ENCODE measurements at regions not wholly inside any gene's neighbourhood (a gene's known extent, or its start where the extent isn't known, plus 50 kb on each side); places are given as distances from the start of the nearest gene placed in this dataset.

DNA sequence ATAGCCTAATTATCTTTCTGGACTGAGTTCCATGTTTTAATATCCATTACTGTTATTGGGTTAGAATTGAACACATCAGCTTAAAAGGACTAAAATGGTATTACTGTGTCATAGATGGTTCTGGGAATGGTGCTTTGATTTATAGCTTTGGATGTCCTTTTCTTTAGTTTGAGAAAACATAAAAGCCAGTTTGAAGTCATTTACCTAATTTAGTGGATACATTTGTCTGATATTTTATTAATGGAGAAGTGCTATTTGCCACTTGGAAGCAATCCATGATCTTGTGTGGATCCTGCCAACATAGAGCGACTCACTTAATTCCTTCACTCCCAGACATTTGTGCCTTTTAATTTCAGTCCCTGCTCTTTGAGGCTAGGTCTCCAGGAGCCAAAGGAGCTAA is 212.4 kb upstream of the PACRGL start:
- Histone ChIP-seq H3K36me3 (ENCODE audit: control insufficient read depth in 5 of 5, insufficient read depth in 5 of 5, low read length in 5 of 5) (no peaks in the 10 kb centered on the region), H3K9me3 (ENCODE audit: control insufficient read depth in 5 of 5, low read length in 5 of 5) (no peaks in the 10 kb centered on the region), H3K4me1 (ENCODE audit: control insufficient read depth in 5 of 5, insufficient read depth in 5 of 5, low read length in 5 of 5) (no peaks in the 10 kb centered on the region), H3K27me3 (ENCODE audit: control insufficient read depth in 5 of 5, insufficient read depth in 4 of 5, low read length in 5 of 5) (no peaks in the 10 kb centered on the region), H3K27ac (ENCODE audit: low read depth, low read length) (no peak overlapping the region), H3K4me3 (ENCODE audit: low read depth in 1 of 5, low read length in 5 of 5) (no peak overlapping the region), H3K9ac (ENCODE audit: low read length in 5 of 5) (no peak overlapping the region)

DNA sequence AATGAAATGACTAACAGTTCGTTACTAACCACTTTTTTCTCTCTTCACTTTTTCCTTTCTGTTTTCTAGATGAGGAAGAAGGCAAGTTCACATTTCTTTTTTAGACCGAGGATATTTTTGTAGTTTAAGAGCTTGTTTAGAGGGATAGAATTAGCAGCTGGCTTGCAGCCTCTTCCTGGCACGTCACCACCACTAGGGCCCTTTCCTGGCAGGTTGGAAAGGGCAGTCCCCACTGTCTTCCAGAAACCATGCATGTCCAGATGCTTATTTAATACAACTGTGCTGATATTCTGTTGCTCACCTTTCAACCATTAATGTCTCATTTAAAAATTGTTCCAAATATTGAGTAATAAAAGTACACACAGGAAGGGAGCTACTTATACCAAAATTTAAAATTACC is 209.5 kb upstream of the PACRGL start:
- no peaks in the 10 kb centered on the region for H3K36me3 ChIP-seq (ENCODE audit: control insufficient read depth in 5 of 5, insufficient read depth in 5 of 5, low read length in 5 of 5)
- no peak overlapping the region for H3K4me3 ChIP-seq (ENCODE audit: low read depth in 1 of 5, low read length in 5 of 5)
- no peaks in the 10 kb centered on the region for H3K9me3 ChIP-seq (ENCODE audit: control insufficient read depth in 5 of 5, low read length in 5 of 5)
- no peak overlapping the region for H3K9ac ChIP-seq (ENCODE audit: low read length in 5 of 5)
- no peak overlapping the region for H3K27ac ChIP-seq (ENCODE audit: low read depth, low read length)
- no peaks in the 10 kb centered on the region for H3K4me1 ChIP-seq (ENCODE audit: control insufficient read depth in 5 of 5, insufficient read depth in 5 of 5, low read length in 5 of 5)
- no peaks in the 10 kb centered on the region for H3K27me3 ChIP-seq (ENCODE audit: control insufficient read depth in 5 of 5, insufficient read depth in 4 of 5, low read length in 5 of 5)

DNA sequence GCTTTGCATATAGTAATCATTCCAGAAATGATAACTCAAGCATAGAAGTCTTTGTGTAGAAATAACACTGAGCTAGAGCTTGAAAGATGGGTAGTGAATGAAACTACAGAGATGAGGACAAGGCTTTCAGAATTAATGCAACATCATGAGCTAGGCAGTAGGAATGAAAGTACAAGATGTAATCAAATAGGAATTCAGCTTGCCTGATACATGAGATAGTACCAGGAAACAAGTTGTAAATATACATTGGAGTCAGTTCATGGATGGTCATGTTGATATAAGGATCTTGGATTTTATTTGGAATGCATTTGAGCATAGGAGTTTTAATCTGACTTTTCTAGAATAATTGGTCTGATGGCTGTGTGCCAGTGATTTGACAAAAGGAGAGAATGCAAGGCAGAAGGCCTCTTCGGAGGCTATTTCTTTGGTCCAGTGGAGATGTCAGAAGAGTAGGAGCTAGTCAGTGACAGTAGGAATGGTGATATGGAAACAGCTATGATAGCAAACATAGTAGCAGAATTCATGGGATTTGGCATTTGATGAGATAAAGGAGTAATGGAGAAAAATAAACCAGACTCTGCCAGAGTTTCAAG is 206.4 kb upstream of the PACRGL start:
- Histone ChIP-seq H3K27me3 (ENCODE audit: control insufficient read depth in 5 of 5, insufficient read depth in 4 of 5, low read length in 5 of 5) (no peaks in the 10 kb centered on the region), H3K4me3 (ENCODE audit: low read depth in 1 of 5, low read length in 5 of 5) (no peak overlapping the region), H3K36me3 (ENCODE audit: control insufficient read depth in 5 of 5, insufficient read depth in 5 of 5, low read length in 5 of 5) (no peaks in the 10 kb centered on the region), H3K9ac (ENCODE audit: low read length in 5 of 5) (no peak overlapping the region), H3K9me3 (ENCODE audit: control insufficient read depth in 5 of 5, low read length in 5 of 5) (no peaks in the 10 kb centered on the region), H3K27ac (ENCODE audit: low read depth, low read length) (no peak overlapping the region), H3K4me1 (ENCODE audit: control insufficient read depth in 5 of 5, insufficient read depth in 5 of 5, low read length in 5 of 5) (no peaks in the 10 kb centered on the region)

DNA sequence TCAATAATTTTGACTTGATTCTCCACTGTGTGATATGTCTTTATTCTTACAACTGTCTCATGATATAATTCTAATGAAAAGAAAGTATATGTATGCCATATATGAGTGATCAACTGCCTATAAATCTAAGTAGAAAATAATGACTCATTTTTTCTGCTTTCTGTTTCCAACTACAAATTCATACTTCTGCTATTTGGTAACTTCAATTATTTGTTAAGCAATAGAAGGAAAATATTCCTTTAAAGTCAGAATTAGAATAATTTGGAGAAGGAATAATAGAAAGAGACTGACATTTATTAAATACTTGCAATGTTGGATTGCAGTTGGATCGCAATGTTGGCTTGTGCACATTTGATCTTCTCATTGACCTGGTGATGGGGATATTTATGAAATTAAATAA is 204.2 kb upstream of the PACRGL start:
- H3K27ac ChIP-seq (ENCODE audit: low read depth, low read length): no peak overlapping the region
- H3K4me1 ChIP-seq (ENCODE audit: control insufficient read depth in 5 of 5, insufficient read depth in 5 of 5, low read length in 5 of 5): no peaks in the 10 kb centered on the region
- no peak overlapping the region for H3K9ac ChIP-seq (ENCODE audit: low read length in 5 of 5)
- H3K27me3 ChIP-seq (ENCODE audit: control insufficient read depth in 5 of 5, insufficient read depth in 4 of 5, low read length in 5 of 5): no peaks in the 10 kb centered on the region
- H3K4me3 ChIP-seq (ENCODE audit: low read depth in 1 of 5, low read length in 5 of 5): no peak overlapping the region
- no peaks in the 10 kb centered on the region for H3K9me3 ChIP-seq (ENCODE audit: control insufficient read depth in 5 of 5, low read length in 5 of 5)
- no peaks in the 10 kb centered on the region for H3K36me3 ChIP-seq (ENCODE audit: control insufficient read depth in 5 of 5, insufficient read depth in 5 of 5, low read length in 5 of 5)

DNA sequence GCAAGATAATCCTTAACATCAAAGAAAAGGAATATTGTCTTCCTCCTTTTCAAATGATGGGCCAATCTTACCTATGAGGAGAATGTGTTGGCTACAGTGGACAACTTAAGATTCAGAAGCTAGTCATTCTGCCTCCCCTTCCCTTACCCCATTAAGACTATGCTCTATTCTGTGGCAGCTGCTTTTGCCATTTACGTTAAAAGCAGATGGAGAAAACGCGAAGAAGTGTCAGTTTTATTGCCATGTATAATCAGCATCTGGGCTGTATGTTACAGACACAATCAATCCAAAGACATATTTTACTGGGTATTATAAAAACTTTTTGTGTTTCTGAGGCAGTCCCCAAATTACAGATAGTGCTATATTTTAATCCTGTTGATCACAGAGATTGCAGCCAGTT is 196.1 kb upstream of the PACRGL start:
- no peaks in the 10 kb centered on the region for H3K27me3 ChIP-seq (ENCODE audit: control insufficient read depth in 5 of 5, insufficient read depth in 4 of 5, low read length in 5 of 5)
- no peaks in the 10 kb centered on the region for H3K4me1 ChIP-seq (ENCODE audit: control insufficient read depth in 5 of 5, insufficient read depth in 5 of 5, low read length in 5 of 5)
- H3K9me3 ChIP-seq (ENCODE audit: control insufficient read depth in 5 of 5, low read length in 5 of 5): no peaks in the 10 kb centered on the region
- H3K9ac ChIP-seq (ENCODE audit: low read length in 5 of 5): no peak overlapping the region
- H3K36me3 ChIP-seq (ENCODE audit: control insufficient read depth in 5 of 5, insufficient read depth in 5 of 5, low read length in 5 of 5): no peaks in the 10 kb centered on the region
- no peak overlapping the region for H3K27ac ChIP-seq (ENCODE audit: low read depth, low read length)
- no peak overlapping the region for H3K4me3 ChIP-seq (ENCODE audit: low read depth in 1 of 5, low read length in 5 of 5)

DNA sequence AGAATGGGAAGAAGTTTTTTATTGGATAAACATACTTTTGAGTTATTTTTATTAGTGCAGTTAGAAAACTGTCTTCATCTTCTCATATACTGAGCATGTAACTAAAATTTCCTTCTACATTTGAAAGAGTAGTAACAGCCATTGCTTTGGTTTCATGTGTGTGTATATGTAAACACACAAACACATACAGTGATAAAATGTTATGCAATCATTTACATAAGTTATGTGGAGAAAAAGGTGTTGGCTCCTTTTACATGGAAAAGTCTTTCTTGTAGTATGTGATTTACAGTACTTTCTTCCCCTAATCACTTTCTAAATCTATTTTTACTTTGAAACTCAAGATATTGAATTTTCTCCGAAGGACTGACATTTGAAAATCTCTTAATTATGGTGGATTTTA is 194.3 kb upstream of the PACRGL start:
- Histone ChIP-seq H3K9me3 (ENCODE audit: control insufficient read depth in 5 of 5, low read length in 5 of 5) (no peaks in the 10 kb centered on the region), H3K4me3 (ENCODE audit: low read depth in 1 of 5, low read length in 5 of 5) (no peak overlapping the region), H3K27ac (ENCODE audit: low read depth, low read length) (no peak overlapping the region), H3K36me3 (ENCODE audit: control insufficient read depth in 5 of 5, insufficient read depth in 5 of 5, low read length in 5 of 5) (no peaks in the 10 kb centered on the region), H3K9ac (ENCODE audit: low read length in 5 of 5) (no peak overlapping the region), H3K27me3 (ENCODE audit: control insufficient read depth in 5 of 5, insufficient read depth in 4 of 5, low read length in 5 of 5) (no peaks in the 10 kb centered on the region), H3K4me1 (ENCODE audit: control insufficient read depth in 5 of 5, insufficient read depth in 5 of 5, low read length in 5 of 5) (no peaks in the 10 kb centered on the region)

DNA sequence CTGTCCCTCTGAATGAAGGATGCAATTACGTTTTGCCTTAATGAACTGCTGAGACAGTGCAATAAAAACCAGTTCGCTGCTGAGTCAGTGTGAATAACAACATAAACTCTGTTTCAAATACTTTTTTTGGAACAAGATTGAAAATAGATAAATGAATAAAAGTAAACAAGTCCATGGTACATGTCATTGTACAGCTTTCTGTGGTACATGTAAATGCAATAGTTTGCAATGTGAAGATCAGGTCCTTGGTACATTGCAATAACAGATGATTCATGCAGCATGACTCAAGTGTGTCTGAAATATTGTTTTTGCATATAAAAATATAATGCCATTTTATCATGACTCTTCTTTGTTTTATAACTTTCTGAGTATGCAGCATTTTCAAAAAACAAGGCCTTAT is 193.4 kb upstream of the PACRGL start:
- Histone ChIP-seq H3K4me1 (ENCODE audit: control insufficient read depth in 5 of 5, insufficient read depth in 5 of 5, low read length in 5 of 5) (no peaks in the 10 kb centered on the region), H3K36me3 (ENCODE audit: control insufficient read depth in 5 of 5, insufficient read depth in 5 of 5, low read length in 5 of 5) (no peaks in the 10 kb centered on the region), H3K4me3 (ENCODE audit: low read depth in 1 of 5, low read length in 5 of 5) (no peak overlapping the region), H3K9ac (ENCODE audit: low read length in 5 of 5) (no peak overlapping the region), H3K27ac (ENCODE audit: low read depth, low read length) (no peak overlapping the region), H3K9me3 (ENCODE audit: control insufficient read depth in 5 of 5, low read length in 5 of 5) (no peaks in the 10 kb centered on the region), H3K27me3 (ENCODE audit: control insufficient read depth in 5 of 5, insufficient read depth in 4 of 5, low read length in 5 of 5) (no peaks in the 10 kb centered on the region)

DNA sequence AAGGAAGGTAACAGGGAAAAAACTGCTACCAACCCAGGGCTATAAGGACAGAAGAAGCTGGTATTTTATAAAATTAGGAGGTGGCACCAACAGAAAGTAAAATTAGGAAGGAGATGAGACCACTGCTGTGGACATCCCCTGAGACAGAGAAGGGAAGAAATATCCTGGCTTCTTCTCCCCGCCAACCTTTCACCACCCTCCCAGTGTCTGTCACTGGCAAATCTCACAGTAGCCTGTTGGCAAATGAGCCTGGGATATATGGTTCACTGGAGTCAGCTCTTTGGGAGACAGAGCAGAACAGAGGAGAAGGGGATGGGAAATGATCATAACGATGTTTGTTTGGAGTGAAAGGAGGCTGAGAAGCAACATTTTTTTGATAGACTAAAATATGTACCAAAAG is 190.9 kb upstream of the PACRGL start:
- Histone ChIP-seq H3K27me3 (ENCODE audit: control insufficient read depth in 5 of 5, insufficient read depth in 4 of 5, low read length in 5 of 5) (no peaks in the 10 kb centered on the region), H3K9ac (ENCODE audit: low read length in 5 of 5) (no peak overlapping the region), H3K4me1 (ENCODE audit: control insufficient read depth in 5 of 5, insufficient read depth in 5 of 5, low read length in 5 of 5) (no peaks in the 10 kb centered on the region), H3K27ac (ENCODE audit: low read depth, low read length) (no peak overlapping the region), H3K36me3 (ENCODE audit: control insufficient read depth in 5 of 5, insufficient read depth in 5 of 5, low read length in 5 of 5) (peaks cover 0 to 5% (median 0%) of the 10 kb centered on the region in 5 donors), H3K9me3 (ENCODE audit: control insufficient read depth in 5 of 5, low read length in 5 of 5) (no peaks in the 10 kb centered on the region), H3K4me3 (ENCODE audit: low read depth in 1 of 5, low read length in 5 of 5) (no peak overlapping the region)

DNA sequence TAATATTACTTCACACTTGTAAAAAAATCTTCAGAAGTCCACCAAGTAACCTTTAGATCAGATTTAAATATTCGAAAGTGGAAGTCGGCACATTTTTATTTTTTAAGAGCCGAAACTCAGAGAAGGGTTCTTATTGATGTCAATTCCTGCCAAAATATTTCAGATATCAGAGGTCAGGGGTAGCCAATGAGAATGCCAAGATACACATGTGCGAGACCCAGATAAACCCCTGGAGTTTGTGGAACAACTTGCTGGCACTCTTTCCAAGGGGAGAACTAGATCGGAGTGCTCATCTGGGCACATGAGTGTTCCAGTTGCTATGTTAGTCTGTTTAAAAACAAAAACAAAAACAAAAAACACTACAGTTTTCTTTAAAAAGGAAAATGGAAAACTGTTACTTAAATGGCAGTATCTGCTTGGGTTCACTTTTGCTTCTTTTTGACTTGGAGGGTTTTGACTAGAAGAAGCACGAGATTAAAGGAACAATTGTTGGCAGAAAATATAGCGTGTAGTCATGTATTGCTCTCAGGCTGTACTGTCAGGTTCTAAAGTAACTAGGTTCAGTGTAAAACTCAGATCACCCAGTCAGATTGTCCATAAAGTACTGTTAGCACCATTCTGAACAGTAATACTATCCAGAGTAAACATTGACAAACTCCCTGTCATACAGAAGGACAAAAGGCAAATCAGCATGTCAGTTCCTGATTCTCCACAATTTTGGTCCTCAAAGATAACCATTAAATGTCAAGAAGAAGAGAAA is 188.0 kb upstream of the PACRGL start:
- Histone ChIP-seq H3K4me3 (ENCODE audit: low read depth in 1 of 5, low read length in 5 of 5) (peak overlapping the region in 1 of 5 donors; percentile 18), H3K27me3 (ENCODE audit: control insufficient read depth in 5 of 5, insufficient read depth in 4 of 5, low read length in 5 of 5) (no peaks in the 10 kb centered on the region), H3K9me3 (ENCODE audit: control insufficient read depth in 5 of 5, low read length in 5 of 5) (no peaks in the 10 kb centered on the region), H3K4me1 (ENCODE audit: control insufficient read depth in 5 of 5, insufficient read depth in 5 of 5, low read length in 5 of 5) (no peaks in the 10 kb centered on the region), H3K36me3 (ENCODE audit: control insufficient read depth in 5 of 5, insufficient read depth in 5 of 5, low read length in 5 of 5) (peaks cover 0 to 5% (median 0%) of the 10 kb centered on the region in 5 donors), H3K9ac (ENCODE audit: low read length in 5 of 5) (no peak overlapping the region), H3K27ac (ENCODE audit: low read depth, low read length) (no peak overlapping the region)

DNA sequence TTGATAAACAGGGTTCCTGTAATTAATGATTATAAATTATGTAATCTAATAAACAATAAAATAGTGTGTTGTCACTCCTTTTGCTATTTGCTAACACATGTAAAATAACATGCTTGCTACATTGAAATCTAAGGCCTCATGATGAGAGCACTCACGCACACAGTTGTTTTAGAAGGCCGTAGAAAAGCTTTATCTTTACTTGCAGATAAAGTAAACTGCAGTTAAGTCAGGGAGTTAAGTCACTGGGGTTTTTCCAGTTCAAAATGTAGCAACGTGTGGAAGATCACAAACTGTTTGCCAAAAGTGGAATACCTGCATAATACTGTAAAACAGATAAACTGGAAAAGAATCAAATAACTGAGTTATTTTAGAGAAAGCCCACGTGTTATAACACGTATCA is 187.3 kb upstream of the PACRGL start:
- H3K9me3 ChIP-seq (ENCODE audit: control insufficient read depth in 5 of 5, low read length in 5 of 5): no peaks in the 10 kb centered on the region
- H3K4me3 ChIP-seq (ENCODE audit: low read depth in 1 of 5, low read length in 5 of 5): no peak overlapping the region
- no peak overlapping the region for H3K9ac ChIP-seq (ENCODE audit: low read length in 5 of 5)
- no peaks in the 10 kb centered on the region for H3K4me1 ChIP-seq (ENCODE audit: control insufficient read depth in 5 of 5, insufficient read depth in 5 of 5, low read length in 5 of 5)
- H3K27me3 ChIP-seq (ENCODE audit: control insufficient read depth in 5 of 5, insufficient read depth in 4 of 5, low read length in 5 of 5): no peaks in the 10 kb centered on the region
- peaks cover 0 to 5% (median 0%) of the 10 kb centered on the region in 5 donors for H3K36me3 ChIP-seq (ENCODE audit: control insufficient read depth in 5 of 5, insufficient read depth in 5 of 5, low read length in 5 of 5)
- no peak overlapping the region for H3K27ac ChIP-seq (ENCODE audit: low read depth, low read length)

All from subcutaneous abdominal adipose tissue (tissue), 5 donors.